ENCODE measurements at regions not wholly inside any gene's neighbourhood (a gene's known extent, or its start where the extent isn't known, plus 50 kb on each side); places are given as distances from the start of the nearest gene placed in this dataset.

GRCh38 chr5:133863857-133864585 lies 104.4 kb downstream of the C5orf15 start:
- TF ChIP-seq CTCF (IDR thresholded peaks at IDR 0.05), result no peak
- TF ChIP-seq POLR2A (IDR thresholded peaks at IDR 0.05), result no peak

Measured in thyroid gland (tissue), 4 donors.